Fibroblast of lung (primary cell): ENCODE measurements at regions not wholly inside any gene's neighbourhood (a gene's known extent, or its start where the extent isn't known, plus 50 kb on each side); places are given as distances from the start of the nearest gene placed in this dataset.
A peak's percentile ranks its signal among the peaks of the same experiment; 100 is the strongest.
"Not testable (repeated sequence)": the region's sequence is repeated elsewhere in the genome, so short reads cannot be mapped to it uniquely, and the experiment has no call there.

Source experiments
- DNase-seq, 2 donors: peaks; one replicate each; pipeline versions ENCODE4 v3.0.0 to v3.0.0-alpha.2; 2010; ENCODE audit warnings: low read depth in 2 of 2
- H2AFZ ChIP-seq: 2 replicates; pipeline ENCODE4 v1.5.1; 2012; ENCODE audit warnings: low read length, control low read depth, inconsistent platforms
- H3K27ac ChIP-seq: 2 replicates; pipeline ENCODE4 v1.5.1; 2011; ENCODE audit warnings: low read length, control low read depth; ENCODE audit not compliant: insufficient read depth
- H3K27me3 ChIP-seq: 2 replicates; pipeline ENCODE4 v1.5.1; 2011; ENCODE audit warnings: mild to moderate bottlenecking, low read length; ENCODE audit not compliant: control insufficient read depth, insufficient read depth
- H3K36me3 ChIP-seq: 2 replicates; pipeline ENCODE4 v1.5.1; 2011; ENCODE audit warnings: low read length; ENCODE audit not compliant: control insufficient read depth, insufficient read depth
- H3K4me1 ChIP-seq: 2 replicates; pipeline ENCODE4 v1.5.1; 2011; ENCODE audit warnings: low read length; ENCODE audit not compliant: control insufficient read depth, insufficient read depth; ENCODE audit errors: extremely low read depth
- H3K4me2 ChIP-seq: 2 replicates; pipeline ENCODE4 v1.5.1; 2011; ENCODE audit warnings: low read length, control low read depth; ENCODE audit not compliant: insufficient read depth; ENCODE audit errors: extremely low read depth
- H3K4me3 ChIP-seq, 4 experiments: fragments of 200-600 bp in 1 of 4; sonication (generic) in 1 of 4; replicated peaks in 1 of 4; 2 replicates each; pipeline ENCODE4 v1.5.1; 2011 to 2016; ENCODE audit warnings: low read length in 4 of 4, low read depth in 3 of 4, mild to moderate bottlenecking in 3 of 4, control low read depth in 2 of 4, inconsistent platforms in 1 of 4, mixed read lengths in 1 of 4; ENCODE audit not compliant: insufficient read depth in 1 of 4; ENCODE audit errors: control extremely low read depth in 1 of 4
- H3K79me2 ChIP-seq: 2 replicates; pipeline ENCODE4 v1.5.1; 2012; ENCODE audit warnings: mild to moderate bottlenecking, low read length, inconsistent platforms; ENCODE audit not compliant: control insufficient read depth, insufficient read depth
- H3K9ac ChIP-seq: 2 replicates; pipeline ENCODE4 v1.5.1; 2011; ENCODE audit warnings: mild to moderate bottlenecking, low read length, control low read depth; ENCODE audit not compliant: insufficient read depth
- H3K9me3 ChIP-seq: 2 replicates; pipeline ENCODE4 v1.5.1; 2012; ENCODE audit warnings: low read depth, low read length; ENCODE audit not compliant: control insufficient read depth, insufficient read depth
- H4K20me1 ChIP-seq: 2 replicates; pipeline ENCODE4 v1.5.1; 2011; ENCODE audit warnings: low read length; ENCODE audit not compliant: control insufficient read depth, insufficient read depth; ENCODE audit errors: extremely low read depth
- EZH2 ChIP-seq: IDR thresholded peaks from 2 replicates; pipeline ENCODE4 v1.5.1; 2012; ENCODE audit warnings: low read length, control low read depth, mild to moderate bottlenecking; ENCODE audit errors: missing control alignments
- TF ChIP-seq, protein P1 (sequence below), 2 donors: IDR thresholded peaks in 1 of 2; conservative IDR thresholded peaks in 1 of 2; 1 replicate in 1 of 2; 2 replicates in 1 of 2; pipeline ENCODE4 v1.5.1; 2011 to 2012; ENCODE audit warnings: low read length in 2 of 2, control low read depth in 1 of 2, inconsistent platforms in 1 of 2, low read depth in 1 of 2, mild to moderate bottlenecking in 1 of 2

GRCh38 chr7:66452165-66452564, 176.5 kb upstream of the KCTD7 start:
- H3K27ac ChIP-seq, result no peak overlapping the region
- H3K4me2 ChIP-seq, result no peak overlapping the region
- H3K27me3 ChIP-seq, result no peaks in the 10 kb centered on the region
- H3K9ac ChIP-seq, result no peak overlapping the region
- no peaks in the 10 kb centered on the region for H3K4me1 ChIP-seq
- no peaks in the 10 kb centered on the region for H3K9me3 ChIP-seq
- no peak overlapping the region for H2AFZ ChIP-seq
- no peaks in the 10 kb centered on the region for H3K36me3 ChIP-seq
- no peaks in the 10 kb centered on the region for H4K20me1 ChIP-seq
- no peak overlapping the region for H3K4me3 ChIP-seq
- no peaks in the 10 kb centered on the region for H3K79me2 ChIP-seq
- DNase-seq, result peak in 1 of 2 donors; percentile 58
- no peak for TF ChIP-seq EZH2
- TF ChIP-seq, protein P1, sequence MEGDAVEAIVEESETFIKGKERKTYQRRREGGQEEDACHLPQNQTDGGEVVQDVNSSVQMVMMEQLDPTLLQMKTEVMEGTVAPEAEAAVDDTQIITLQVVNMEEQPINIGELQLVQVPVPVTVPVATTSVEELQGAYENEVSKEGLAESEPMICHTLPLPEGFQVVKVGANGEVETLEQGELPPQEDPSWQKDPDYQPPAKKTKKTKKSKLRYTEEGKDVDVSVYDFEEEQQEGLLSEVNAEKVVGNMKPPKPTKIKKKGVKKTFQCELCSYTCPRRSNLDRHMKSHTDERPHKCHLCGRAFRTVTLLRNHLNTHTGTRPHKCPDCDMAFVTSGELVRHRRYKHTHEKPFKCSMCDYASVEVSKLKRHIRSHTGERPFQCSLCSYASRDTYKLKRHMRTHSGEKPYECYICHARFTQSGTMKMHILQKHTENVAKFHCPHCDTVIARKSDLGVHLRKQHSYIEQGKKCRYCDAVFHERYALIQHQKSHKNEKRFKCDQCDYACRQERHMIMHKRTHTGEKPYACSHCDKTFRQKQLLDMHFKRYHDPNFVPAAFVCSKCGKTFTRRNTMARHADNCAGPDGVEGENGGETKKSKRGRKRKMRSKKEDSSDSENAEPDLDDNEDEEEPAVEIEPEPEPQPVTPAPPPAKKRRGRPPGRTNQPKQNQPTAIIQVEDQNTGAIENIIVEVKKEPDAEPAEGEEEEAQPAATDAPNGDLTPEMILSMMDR (conservative IDR thresholded peaks at IDR 0.05 in 1 of 2, IDR thresholded peaks at IDR 0.05 in 1 of 2; ENCODE audit: low read depth in 1 of 2, low read length in 2 of 2), result no peak

DNA sequence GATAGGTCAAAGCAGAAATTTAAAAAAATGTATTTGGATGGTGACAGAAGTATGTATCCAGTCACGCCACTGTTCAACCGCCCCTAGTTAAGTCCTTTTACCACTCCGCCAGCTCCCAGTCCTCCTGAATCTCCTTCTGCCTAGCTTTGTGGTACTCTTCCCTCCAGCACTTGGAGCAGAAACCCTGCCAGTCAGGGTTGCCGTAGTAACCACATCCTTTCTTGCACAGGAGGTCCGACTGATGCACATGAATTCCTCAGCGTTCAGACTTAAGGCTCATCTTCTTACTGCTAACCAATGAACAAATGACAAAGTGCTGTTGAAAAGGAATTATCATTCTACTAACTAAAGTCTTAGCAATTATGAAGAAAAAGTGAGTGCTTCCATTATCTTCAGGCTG, 175.3 kb upstream of the KCTD7 start:
- Histone ChIP-seq H3K4me3 (no peak overlapping the region), H3K36me3 (no peaks in the 10 kb centered on the region), H3K79me2 (no peaks in the 10 kb centered on the region), H3K27ac (no peak overlapping the region), H3K4me2 (no peak overlapping the region), H3K9me3 (no peaks in the 10 kb centered on the region), H4K20me1 (no peaks in the 10 kb centered on the region), H3K9ac (no peak overlapping the region), H3K27me3 (no peaks in the 10 kb centered on the region), H2AFZ (no peak overlapping the region), H3K4me1 (no peaks in the 10 kb centered on the region)
- no peak for DNase-seq
- TF ChIP-seq EZH2, result no peak
- TF ChIP-seq, protein P1 (conservative IDR thresholded peaks at IDR 0.05 in 1 of 2, IDR thresholded peaks at IDR 0.05 in 1 of 2; ENCODE audit: low read depth in 1 of 2, low read length in 2 of 2), result no peak

DNA sequence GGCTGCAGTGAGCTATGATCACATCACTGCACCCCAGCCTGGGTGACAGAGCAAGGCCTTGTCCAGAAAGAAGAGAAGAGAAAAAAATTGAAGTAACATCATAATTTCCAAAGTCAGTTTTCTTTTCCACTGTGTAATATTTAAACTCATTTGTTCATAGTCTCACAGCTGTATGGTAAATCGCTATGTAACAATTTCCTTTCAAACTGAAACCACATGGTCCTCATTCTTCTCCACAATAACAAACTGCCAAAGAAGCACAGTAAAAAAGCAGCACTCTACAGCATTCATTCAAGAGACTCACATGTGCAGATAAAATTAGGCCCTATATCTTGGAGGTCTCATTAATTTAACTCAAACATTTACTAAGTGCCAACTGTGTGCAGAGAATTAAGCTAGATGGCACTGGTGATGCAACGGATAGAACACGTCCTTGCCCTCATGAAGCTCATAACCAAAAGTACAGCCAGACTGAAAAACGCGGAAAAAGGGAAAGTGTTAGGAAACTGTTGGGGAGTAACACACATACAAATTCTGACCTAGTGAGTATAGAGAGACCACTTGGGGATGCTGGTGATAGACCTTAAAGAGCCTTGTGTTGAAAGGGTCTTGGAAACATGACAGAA, 174.0 kb upstream of the KCTD7 start:
- no peaks in the 10 kb centered on the region for H3K36me3 ChIP-seq
- no peak overlapping the region for H2AFZ ChIP-seq
- no peaks in the 10 kb centered on the region for H3K27me3 ChIP-seq
- no peak overlapping the region for H3K27ac ChIP-seq
- H3K79me2 ChIP-seq, result no peaks in the 10 kb centered on the region
- no peak overlapping the region for H3K4me3 ChIP-seq
- no peaks in the 10 kb centered on the region for H4K20me1 ChIP-seq
- no peaks in the 10 kb centered on the region for H3K9me3 ChIP-seq
- no peak overlapping the region for H3K4me2 ChIP-seq
- no peaks in the 10 kb centered on the region for H3K4me1 ChIP-seq
- DNase-seq, result no peak
- no peak overlapping the region for H3K9ac ChIP-seq
- TF ChIP-seq, protein P1 (conservative IDR thresholded peaks at IDR 0.05 in 1 of 2, IDR thresholded peaks at IDR 0.05 in 1 of 2; ENCODE audit: low read depth in 1 of 2, low read length in 2 of 2), result no peak
- no peak for TF ChIP-seq EZH2

GRCh38 chr7:66455432-66455831, 173.2 kb upstream of the KCTD7 start:
- H3K79me2 ChIP-seq, H3K4me2 ChIP-seq, H4K20me1 ChIP-seq, H3K9ac ChIP-seq, H3K9me3 ChIP-seq, H3K4me3 ChIP-seq, H3K27me3 ChIP-seq, H3K4me1 ChIP-seq, H2AFZ ChIP-seq, DNase-seq, H3K27ac ChIP-seq, H3K36me3 ChIP-seq: not testable (repeated sequence)

GRCh38 chr7:66456431-66456830, 172.2 kb upstream of the KCTD7 start:
- H3K4me1 ChIP-seq, H3K27me3 ChIP-seq, H3K27ac ChIP-seq, H2AFZ ChIP-seq, H3K9me3 ChIP-seq, H3K79me2 ChIP-seq, H3K4me2 ChIP-seq, H3K36me3 ChIP-seq, H4K20me1 ChIP-seq, DNase-seq, H3K4me3 ChIP-seq, H3K9ac ChIP-seq: not testable (repeated sequence)
